Vagina (tissue), 2 donors: ENCODE measurements at regions not wholly inside any gene's neighbourhood (a gene's known extent, or its start where the extent isn't known, plus 50 kb on each side); places are given as distances from the start of the nearest gene placed in this dataset.

ENCODE experiments used
- DNase-seq, 2 donors: peaks; one replicate each; pipeline ENCODE4 v3.0.0-alpha.2; 2017; ENCODE audit errors: extremely low spot score in 2 of 2
- H3K27ac ChIP-seq: fragments of 200-600 bp; sonication (generic); one replicate; pipeline ENCODE4 v1.5.1; 2019
- H3K27me3 ChIP-seq: fragments of 200-600 bp; sonication (generic); one replicate; pipeline ENCODE4 v1.5.1; 2019
- H3K36me3 ChIP-seq, 2 donors: fragments of 200-600 bp; sonication (generic); one replicate each; pipeline ENCODE4 v1.5.1; 2017 to 2019
- H3K4me1 ChIP-seq: fragments of 200-600 bp; sonication (generic); one replicate; pipeline ENCODE4 v1.5.1; 2019
- H3K4me3 ChIP-seq, 2 donors: fragments of 200-600 bp; sonication (generic); 1 replicate in 1 of 2; 2 replicates in 1 of 2; pipeline ENCODE4 v1.5.1; 2016 to 2019
- H3K9me3 ChIP-seq: fragments of 200-600 bp; sonication (generic); one replicate; pipeline ENCODE4 v1.5.1; 2019
- CTCF ChIP-seq, 3 experiments: fragments of 450-650 bp in 2 of 3; fragments of 200-600 bp in 1 of 3; sonication (generic) in 1 of 3; IDR thresholded peaks; one replicate each; pipeline ENCODE4 v1.5.1; 2017 to 2019; ENCODE audit warnings: antibody characterized with exemption in 3 of 3, mild to moderate bottlenecking in 2 of 3, moderate library complexity in 2 of 3
- POLR2A ChIP-seq, 2 donors: fragments of 450-650 bp; IDR thresholded peaks; one replicate each; pipeline ENCODE4 v1.6.1; 2017; ENCODE audit warnings: antibody characterized with exemption in 2 of 2, mild to moderate bottlenecking in 2 of 2, moderate library complexity in 2 of 2
- POLR2AphosphoS5 ChIP-seq, 2 donors: sonication (generic); formaldehyde crosslinking; IDR thresholded peaks; one replicate each; pipeline ENCODE4 v1.9.0; 2017; ENCODE audit warnings: antibody characterized with exemption in 2 of 2, mild to moderate bottlenecking in 2 of 2, low read depth in 1 of 2; ENCODE audit not compliant: insufficient read depth in 1 of 2
- intact Hi-C: fragments of 100-400 bp; cut with DNase I; formaldehyde crosslinking; loops from one replicate; pipeline ENCODE4 v1.15.1; 2023

GRCh38 chr10:84762754-84763394 is 434.5 kb downstream of the CCSER2 start:
- Histone ChIP-seq H3K27me3 (no peaks in the 10 kb centered on the region), H3K4me3 (no peak overlapping the region), H3K27ac (no peak overlapping the region), H3K4me1 (no peaks in the 10 kb centered on the region), H3K9me3 (no peaks in the 10 kb centered on the region), H3K36me3 (no peaks in the 10 kb centered on the region)
- intact Hi-C loops = no loop called here
- no peak for TF ChIP-seq POLR2A (IDR thresholded peaks at IDR 0.05)
- TF ChIP-seq CTCF (IDR thresholded peaks at IDR 0.05) = no peak
- no peak for TF ChIP-seq POLR2AphosphoS5 (IDR thresholded peaks at IDR 0.05; ENCODE audit: insufficient read depth in 1 of 2, low read depth in 1 of 2)
- DNase-seq = no peak

GRCh38 chr10:84763965-84764364 is 435.6 kb downstream of the CCSER2 start:
- Histone ChIP-seq H3K36me3 (no peaks in the 10 kb centered on the region), H3K27me3 (no peaks in the 10 kb centered on the region), H3K4me3 (no peak overlapping the region), H3K4me1 (no peaks in the 10 kb centered on the region), H3K9me3 (no peaks in the 10 kb centered on the region), H3K27ac (no peak overlapping the region)
- intact Hi-C loops = no loop called here
- no peak for DNase-seq
- TF ChIP-seq POLR2AphosphoS5 (IDR thresholded peaks at IDR 0.05; ENCODE audit: insufficient read depth in 1 of 2, low read depth in 1 of 2) (no peak), CTCF (IDR thresholded peaks at IDR 0.05) (no peak), POLR2A (IDR thresholded peaks at IDR 0.05) (no peak)

- no peak overlapping the region for H3K4me3 ChIP-seq
- H3K9me3 ChIP-seq = no peaks in the 10 kb centered on the region
- TF ChIP-seq CTCF (IDR thresholded peaks at IDR 0.05) = no peak
- no peak overlapping the region for H3K27ac ChIP-seq
- no peaks in the 10 kb centered on the region for H3K36me3 ChIP-seq
- intact Hi-C loops = no loop called here
- DNase-seq = no peak
- no peaks in the 10 kb centered on the region for H3K27me3 ChIP-seq
- no peaks in the 10 kb centered on the region for H3K4me1 ChIP-seq
Observed at GRCh38 chr10:84765086-84765485, 436.7 kb downstream of the CCSER2 start.

- intact Hi-C loops = no loop called here
- Histone ChIP-seq H3K36me3 (no peaks in the 10 kb centered on the region), H3K4me3 (no peak overlapping the region), H3K9me3 (no peaks in the 10 kb centered on the region), H3K4me1 (no peaks in the 10 kb centered on the region), H3K27ac (no peak overlapping the region), H3K27me3 (no peaks in the 10 kb centered on the region)
- DNase-seq = no peak
- no peak for TF ChIP-seq CTCF (IDR thresholded peaks at IDR 0.05)
- no peak for TF ChIP-seq POLR2A (IDR thresholded peaks at IDR 0.05)
- TF ChIP-seq POLR2AphosphoS5 (IDR thresholded peaks at IDR 0.05; ENCODE audit: insufficient read depth in 1 of 2, low read depth in 1 of 2) = no peak
Observed at GRCh38 chr10:84765656-84766055, 437.3 kb downstream of the CCSER2 start.

- no peaks in the 10 kb centered on the region for H3K36me3 ChIP-seq
- H3K27ac ChIP-seq = no peak overlapping the region
- no peaks in the 10 kb centered on the region for H3K9me3 ChIP-seq
- H3K4me1 ChIP-seq = no peaks in the 10 kb centered on the region
- intact Hi-C loops = no loop called here
- H3K27me3 ChIP-seq = no peaks in the 10 kb centered on the region
- no peak overlapping the region for H3K4me3 ChIP-seq
- no peak for DNase-seq
- TF ChIP-seq POLR2A (IDR thresholded peaks at IDR 0.05) = no peak
- no peak for TF ChIP-seq POLR2AphosphoS5 (IDR thresholded peaks at IDR 0.05; ENCODE audit: insufficient read depth in 1 of 2, low read depth in 1 of 2)
- TF ChIP-seq CTCF (IDR thresholded peaks at IDR 0.05) = no peak
Observed at GRCh38 chr10:84766923-84767322, 438.5 kb downstream of the CCSER2 start.
